Keratinocyte (primary cell): ENCODE measurements at regions not wholly inside any gene's neighbourhood (a gene's known extent, or its start where the extent isn't known, plus 50 kb on each side); places are given as distances from the start of the nearest gene placed in this dataset.

Experiments
- DNase-seq: peaks from one replicate; pipeline ENCODE4 v3.0.0-alpha.2; 2011; ENCODE audit warnings: low read depth, missing footprints, low spot score
- FAIRE-seq: peaks from 2 replicates; lab custom pipeline; 2011; peaks lifted over from hg19 to GRCh38; lab: Jason Lieb, UNC
- H2AFZ ChIP-seq: 2 replicates; pipeline ENCODE4 v1.6.0; 2012; ENCODE audit warnings: low read length, control low read depth, inconsistent platforms; ENCODE audit not compliant: control insufficient read depth
- H3K27ac ChIP-seq: 2 replicates; pipeline ENCODE4 v1.5.1; 2011; ENCODE audit warnings: low read length; ENCODE audit not compliant: control insufficient read depth, insufficient read depth
- H3K27me3 ChIP-seq: 3 replicates; pipeline ENCODE4 v1.6.0; 2011; ENCODE audit warnings: low read length; ENCODE audit not compliant: control insufficient read depth, insufficient read depth; ENCODE audit errors: extremely low read depth
- H3K36me3 ChIP-seq, 2 experiments: 2 replicates in 1 of 2; 3 replicates in 1 of 2; pipeline ENCODE4 v1.5.1; 2011; ENCODE audit warnings: low read length in 2 of 2, mild to moderate bottlenecking in 1 of 2; ENCODE audit not compliant: control insufficient read depth in 2 of 2, insufficient read depth in 2 of 2; ENCODE audit errors: extremely low read depth in 1 of 2
- H3K4me1 ChIP-seq: 3 replicates; pipeline ENCODE4 v1.5.1; 2011; ENCODE audit warnings: low read length; ENCODE audit not compliant: control insufficient read depth, insufficient read depth; ENCODE audit errors: extremely low read depth
- H3K4me2 ChIP-seq: 3 replicates; pipeline ENCODE4 v1.6.0; 2011; ENCODE audit warnings: low read depth, low read length; ENCODE audit not compliant: control insufficient read depth, insufficient read depth; ENCODE audit errors: extremely low read depth
- H3K4me3 ChIP-seq, 3 experiments: fragments of 200-600 bp in 1 of 3; sonication (generic) in 1 of 3; 2 replicates in 2 of 3; 3 replicates in 1 of 3; pipeline ENCODE4 v1.5.1; 2011 to 2016; ENCODE audit warnings: low read length in 3 of 3, mild to moderate bottlenecking in 3 of 3, control low read depth in 2 of 3, inconsistent platforms in 1 of 3, low read depth in 1 of 3, mixed read lengths in 1 of 3, mixed run types in 1 of 3, moderate library complexity in 1 of 3; ENCODE audit not compliant: control insufficient read depth in 2 of 3, insufficient read depth in 2 of 3; ENCODE audit errors: extremely low read depth in 1 of 3
- H3K79me2 ChIP-seq: 2 replicates; pipeline ENCODE4 v1.6.0; 2012; ENCODE audit warnings: low read length; ENCODE audit not compliant: control insufficient read depth, insufficient read depth
- H3K9ac ChIP-seq: 3 replicates; pipeline ENCODE4 v1.6.0; 2011; ENCODE audit warnings: low read length; ENCODE audit not compliant: control insufficient read depth, insufficient read depth; ENCODE audit errors: extremely low read depth
- H3K9me1 ChIP-seq: 3 replicates; pipeline ENCODE4 v1.6.0; 2011; ENCODE audit warnings: low read length; ENCODE audit not compliant: control insufficient read depth, insufficient read depth; ENCODE audit errors: extremely low read depth
- H3K9me3 ChIP-seq: 2 replicates; pipeline ENCODE4 v1.5.1; 2012; ENCODE audit warnings: low read depth, low read length; ENCODE audit not compliant: control insufficient read depth
- H4K20me1 ChIP-seq: 3 replicates; pipeline ENCODE4 v1.6.0; 2011; ENCODE audit warnings: low read length; ENCODE audit not compliant: control insufficient read depth, insufficient read depth; ENCODE audit errors: extremely low read depth
- CTCF ChIP-seq, 3 experiments: IDR thresholded peaks in 1 of 3; conservative IDR thresholded peaks in 1 of 3; optimal IDR thresholded peaks in 1 of 3; 2 replicates in 2 of 3; 3 replicates in 1 of 3; pipeline versions ENCODE3 to v1.5.1; 2011; ENCODE audit warnings: low read length in 3 of 3, mild to moderate bottlenecking in 3 of 3, moderate library complexity in 2 of 3, control low read depth in 1 of 3, inconsistent platforms in 1 of 3; ENCODE audit not compliant: insufficient read depth in 2 of 3; ENCODE audit errors: extremely low read depth in 1 of 3
- EZH2 ChIP-seq: IDR thresholded peaks from one replicate; pipeline ENCODE4 v1.6.1; 2012; ENCODE audit warnings: inconsistent platforms, mild to moderate bottlenecking, low read length, moderate library complexity
- dilution Hi-C: fragments of 300-500 bp; cut with MboI; formaldehyde crosslinking; loops from one replicate; pipeline ENCODE4 v1.7.0; 2020; ENCODE audit warnings: low sequenced_read_pairs; ENCODE audit not compliant: extremely low pct_ligation_motif_present

DNA sequence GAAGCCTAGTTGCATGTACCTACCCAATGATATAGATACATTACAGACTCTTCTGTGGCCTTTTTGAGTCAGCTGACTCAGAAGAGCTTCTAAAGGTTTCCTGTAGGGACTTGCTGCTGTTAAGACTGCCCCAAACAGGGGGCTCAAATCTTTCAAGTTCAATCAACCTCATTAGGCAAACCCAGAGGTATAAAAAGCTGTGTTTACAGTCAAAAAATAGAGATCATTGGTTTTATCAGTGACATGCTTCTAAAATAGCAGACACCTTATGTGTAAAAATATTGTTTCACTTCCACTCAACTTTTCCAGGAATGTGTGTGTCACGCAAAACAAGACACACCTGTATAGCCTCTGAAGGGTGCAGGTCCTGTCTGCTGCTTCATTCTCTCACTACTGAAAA is 624.3 kb upstream of the FANCL start:
- Histone ChIP-seq H4K20me1 (no peaks in the 10 kb centered on the region), H3K27ac (no peak overlapping the region), H3K9me3 (no peaks in the 10 kb centered on the region), H3K9me1 (no peaks in the 10 kb centered on the region), H3K79me2 (no peaks in the 10 kb centered on the region), H2AFZ (no peak overlapping the region), H3K36me3 (no peaks in the 10 kb centered on the region), H3K27me3 (no peaks in the 10 kb centered on the region), H3K4me2 (no peak overlapping the region), H3K9ac (no peak overlapping the region), H3K4me3 (no peak overlapping the region), H3K4me1 (no peaks in the 10 kb centered on the region)
- no peak for FAIRE-seq
- TF ChIP-seq EZH2 (no peak), CTCF (optimal IDR thresholded peaks at IDR 0.05 in 1 of 3, IDR thresholded peaks at IDR 0.05 in 1 of 3, conservative IDR thresholded peaks at IDR 0.05 in 1 of 3; ENCODE audit: extremely low read depth in 1 of 3, insufficient read depth in 2 of 3, low read length in 3 of 3) (no peak)
- dilution Hi-C loops, result no loop called here
- no peak for DNase-seq

- Histone ChIP-seq H4K20me1 (no peaks in the 10 kb centered on the region), H3K27ac (no peak overlapping the region), H3K4me3 (no peak overlapping the region), H2AFZ (no peak overlapping the region), H3K27me3 (no peaks in the 10 kb centered on the region), H3K9me1 (no peaks in the 10 kb centered on the region), H3K9me3 (no peaks in the 10 kb centered on the region), H3K9ac (no peak overlapping the region), H3K36me3 (no peaks in the 10 kb centered on the region), H3K4me2 (no peak overlapping the region), H3K79me2 (no peaks in the 10 kb centered on the region), H3K4me1 (no peaks in the 10 kb centered on the region)
- TF ChIP-seq EZH2, result no peak
- TF ChIP-seq CTCF (optimal IDR thresholded peaks at IDR 0.05 in 1 of 3, IDR thresholded peaks at IDR 0.05 in 1 of 3, conservative IDR thresholded peaks at IDR 0.05 in 1 of 3; ENCODE audit: extremely low read depth in 1 of 3, insufficient read depth in 2 of 3, low read length in 3 of 3), result no peak
- dilution Hi-C loops, result no loop called here
- DNase-seq, result no peak
- FAIRE-seq, result no peak
These were observed 621.1 kb upstream of the FANCL start for GRCh38 chr2:58862244-58862643.
